Sigmoid colon (tissue), 6 donors: ENCODE measurements at regions not wholly inside any gene's neighbourhood (a gene's known extent, or its start where the extent isn't known, plus 50 kb on each side); places are given as distances from the start of the nearest gene placed in this dataset.

Source experiments
- DNase-seq: peaks from one replicate; pipeline ENCODE4 v3.0.0-alpha.2; 2019
- H3K27ac ChIP-seq, 4 donors: fragments of 200-600 bp; sonication (generic); one replicate each; pipeline ENCODE4 v1.5.1; 2016 to 2019; ENCODE audit warnings: mild to moderate bottlenecking in 1 of 4
- H3K27me3 ChIP-seq, 3 donors: fragments of 200-600 bp; sonication (generic); one replicate each; pipeline ENCODE4 v1.5.1; 2019; ENCODE audit warnings: mild to moderate bottlenecking in 1 of 3
- H3K36me3 ChIP-seq, 4 donors: fragments of 200-600 bp; sonication (generic); one replicate each; pipeline ENCODE4 v1.5.1; 2016 to 2019
- H3K4me1 ChIP-seq, 4 donors: fragments of 200-600 bp; sonication (generic); one replicate each; pipeline ENCODE4 v1.5.1; 2017 to 2019
- H3K4me3 ChIP-seq, 4 donors: fragments of 200-600 bp; sonication (generic); one replicate each; pipeline ENCODE4 v1.5.1; 2017 to 2019; ENCODE audit warnings: mild to moderate bottlenecking in 2 of 4, moderate library complexity in 1 of 4
- H3K9me3 ChIP-seq, 4 donors: fragments of 200-600 bp in 3 of 4; sonication (generic) in 3 of 4; one replicate each; pipeline versions ENCODE4 v1.5.1 to v1.6.1; 2013 to 2019
- CTCF ChIP-seq, 4 experiments: fragments of 450-650 bp in 3 of 4; fragments of 200-600 bp in 1 of 4; IDR thresholded peaks; one replicate each; pipeline ENCODE4 v1.5.1; 2016 to 2019; ENCODE audit warnings: antibody characterized with exemption in 4 of 4, mild to moderate bottlenecking in 3 of 4, moderate library complexity in 2 of 4
- EP300 ChIP-seq, 4 donors: sonication (generic); formaldehyde crosslinking; IDR thresholded peaks; one replicate each; pipeline ENCODE4 v1.6.1; 2017; ENCODE audit warnings: antibody characterized with exemption in 4 of 4
- POLR2A ChIP-seq, 2 donors: fragments of 450-650 bp; IDR thresholded peaks; one replicate each; pipeline ENCODE4 v1.6.1; 2016; ENCODE audit warnings: antibody characterized with exemption in 2 of 2, mild to moderate bottlenecking in 2 of 2, moderate library complexity in 2 of 2
- POLR2AphosphoS5 ChIP-seq, 4 donors: sonication (generic); formaldehyde crosslinking; IDR thresholded peaks; one replicate each; pipeline ENCODE4 v1.6.1; 2017; ENCODE audit warnings: antibody characterized with exemption in 4 of 4
- WGBS, 2 donors: extraction: QIAGEN DNeasy Blood & Tissue Kit; methylation state at CpG; one replicate each; pipeline ENCODE4 v1.1.7; 2013; 5-methylcytosine and 5-hydroxymethylcytosine counted together
- intact Hi-C: fragments of 100-400 bp; cut with DNase I; formaldehyde crosslinking; loops from one replicate; pipeline ENCODE4 v1.15.1; 2023
- donor health status: healthy with polysubstance abuse.
- donor health status: healthy.

DNA sequence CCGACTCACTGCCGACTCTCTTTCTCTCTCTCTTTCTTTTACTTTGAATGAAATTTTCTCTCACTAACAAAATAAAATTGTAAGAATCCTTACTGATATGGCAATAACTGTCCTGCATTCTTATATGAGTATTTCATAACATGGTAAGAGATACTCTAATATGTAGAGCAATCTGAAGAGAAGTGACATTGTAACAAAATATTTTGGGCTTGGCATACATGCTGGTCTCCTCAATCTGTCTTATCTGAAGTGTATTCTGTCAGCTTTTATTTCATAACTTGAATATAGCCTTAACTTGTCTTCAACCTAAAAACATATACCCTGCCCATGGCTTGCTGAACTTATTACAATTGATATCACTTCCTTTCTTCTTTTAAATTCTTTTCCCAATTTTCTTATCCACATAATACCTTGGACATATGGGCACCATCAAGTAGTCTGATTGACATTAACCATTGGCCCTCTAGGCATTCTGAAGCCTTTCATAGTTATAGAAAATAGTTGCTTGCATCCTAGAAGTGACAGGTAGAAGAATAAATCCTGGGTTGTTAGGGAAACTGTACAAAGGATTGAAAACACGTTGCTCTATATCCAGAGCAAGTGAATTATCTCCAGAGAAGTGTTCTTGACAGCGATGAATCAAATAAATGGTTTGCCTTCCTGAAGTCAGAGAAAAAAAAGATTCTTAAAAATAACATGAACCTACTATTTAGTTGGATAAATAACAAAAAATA lies 537.6 kb upstream of the TYRP1 start:
- H3K36me3 ChIP-seq, result no peaks in the 10 kb centered on the region
- WGBS, 2 donors, result 68 to 78% methylated on average over 4 of the region's 4 CpGs
- no peak overlapping the region for H3K4me3 ChIP-seq
- no peaks in the 10 kb centered on the region for H3K27me3 ChIP-seq
- no peaks in the 10 kb centered on the region for H3K9me3 ChIP-seq
- H3K4me1 ChIP-seq, result no peaks in the 10 kb centered on the region
- no peak overlapping the region for H3K27ac ChIP-seq
- TF ChIP-seq POLR2AphosphoS5 (IDR thresholded peaks at IDR 0.05) (no peak), POLR2A (IDR thresholded peaks at IDR 0.05) (no peak), CTCF (IDR thresholded peaks at IDR 0.05) (no peak), EP300 (IDR thresholded peaks at IDR 0.05) (no peak)
- DNase-seq, result no peak
- intact Hi-C loops, result no loop called here

GRCh38 chr9:12162181-12162815 lies 530.9 kb upstream of the TYRP1 start:
- no peak for DNase-seq
- Histone ChIP-seq H3K27me3 (no peaks in the 10 kb centered on the region), H3K4me3 (no peak overlapping the region), H3K36me3 (no peaks in the 10 kb centered on the region), H3K4me1 (no peaks in the 10 kb centered on the region), H3K9me3 (no peaks in the 10 kb centered on the region), H3K27ac (no peak overlapping the region)
- no peak for TF ChIP-seq CTCF (IDR thresholded peaks at IDR 0.05)
- TF ChIP-seq POLR2AphosphoS5 (IDR thresholded peaks at IDR 0.05), result no peak
- TF ChIP-seq EP300 (IDR thresholded peaks at IDR 0.05), result no peak
- TF ChIP-seq POLR2A (IDR thresholded peaks at IDR 0.05), result no peak
- 79 to 83% methylated on average over 10 of the region's 10 CpGs for WGBS, 2 donors
- intact Hi-C loops, result no loop called here

DNA sequence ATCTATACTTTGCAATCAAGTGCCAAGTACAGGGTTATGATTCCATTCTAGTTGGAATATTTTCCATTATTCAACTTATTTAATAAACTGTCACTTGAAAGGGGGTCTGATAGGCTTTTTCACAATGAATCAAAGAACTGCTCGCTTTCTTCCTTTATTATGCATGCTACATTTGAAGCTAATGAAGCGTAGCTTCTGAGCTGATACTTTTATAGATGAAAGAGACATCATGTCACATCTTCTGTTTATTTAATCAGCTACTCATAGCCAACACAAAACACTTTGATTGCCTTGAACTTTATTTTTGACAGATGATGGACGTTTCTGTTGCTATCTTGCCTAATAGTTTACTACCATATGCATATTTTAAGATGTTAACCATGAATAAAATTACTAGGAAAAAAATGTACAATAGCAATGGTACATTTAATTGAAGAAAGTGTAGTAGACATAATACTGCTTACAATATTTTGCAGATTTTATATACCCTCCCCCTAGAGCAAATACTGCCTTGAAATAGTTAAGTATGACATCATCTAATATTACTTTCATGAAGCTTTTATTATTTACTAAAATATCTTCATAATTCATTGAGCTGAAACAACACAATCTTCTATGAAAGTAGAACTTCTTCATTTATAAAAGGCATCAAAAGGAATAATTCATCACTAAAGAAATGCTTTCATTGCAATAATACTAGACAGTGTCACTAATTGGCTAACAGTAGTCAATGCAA lies 529.3 kb upstream of the TYRP1 start:
- no peak for DNase-seq
- WGBS, 2 donors, result 61 to 74% methylated on average over 3 of the region's 3 CpGs
- H3K9me3 ChIP-seq, result no peaks in the 10 kb centered on the region
- H3K36me3 ChIP-seq, result no peaks in the 10 kb centered on the region
- H3K27ac ChIP-seq, result no peak overlapping the region
- H3K4me1 ChIP-seq, result no peaks in the 10 kb centered on the region
- intact Hi-C loops, result no loop called here
- H3K4me3 ChIP-seq, result no peak overlapping the region
- H3K27me3 ChIP-seq, result no peaks in the 10 kb centered on the region
- TF ChIP-seq POLR2AphosphoS5 (IDR thresholded peaks at IDR 0.05), result no peak
- no peak for TF ChIP-seq POLR2A (IDR thresholded peaks at IDR 0.05)
- no peak for TF ChIP-seq EP300 (IDR thresholded peaks at IDR 0.05)
- TF ChIP-seq CTCF (IDR thresholded peaks at IDR 0.05), result no peak

GRCh38 chr9:12166518-12166917 lies 526.7 kb upstream of the TYRP1 start:
- no peak overlapping the region for H3K27ac ChIP-seq
- 68 to 76% methylated on average over 2 of the region's 2 CpGs for WGBS, 2 donors
- intact Hi-C loops, result no loop called here
- TF ChIP-seq EP300 (IDR thresholded peaks at IDR 0.05) (no peak), POLR2A (IDR thresholded peaks at IDR 0.05) (no peak), CTCF (IDR thresholded peaks at IDR 0.05) (no peak), POLR2AphosphoS5 (IDR thresholded peaks at IDR 0.05) (no peak)
- DNase-seq, result no peak
- H3K9me3 ChIP-seq, result no peaks in the 10 kb centered on the region
- no peaks in the 10 kb centered on the region for H3K36me3 ChIP-seq
- H3K27me3 ChIP-seq, result no peaks in the 10 kb centered on the region
- H3K4me1 ChIP-seq, result no peaks in the 10 kb centered on the region
- no peak overlapping the region for H3K4me3 ChIP-seq
